Muscle of leg (tissue), 3 donors: ENCODE measurements at regions not wholly inside any gene's neighbourhood (a gene's known extent, or its start where the extent isn't known, plus 50 kb on each side); places are given as distances from the start of the nearest gene placed in this dataset.
"Not testable (repeated sequence)": the region's sequence is repeated elsewhere in the genome, so short reads cannot be mapped to it uniquely, and the experiment has no call there.

Source experiments
- DNase-seq: peaks from one replicate; pipeline ENCODE4 v3.0.0; 2013
- H3K27ac ChIP-seq: one replicate; pipeline ENCODE4 v1.5.1; 2013; ENCODE audit warnings: mild to moderate bottlenecking, low read length, control low read depth
- H3K27me3 ChIP-seq: one replicate; pipeline ENCODE4 v1.6.1; 2013; ENCODE audit warnings: low read length; ENCODE audit not compliant: control insufficient read depth, insufficient read depth
- H3K36me3 ChIP-seq: one replicate; pipeline ENCODE4 v1.6.1; 2013; ENCODE audit warnings: low read length; ENCODE audit not compliant: control insufficient read depth, insufficient read depth
- H3K4me1 ChIP-seq: one replicate; pipeline ENCODE4 v1.6.1; 2013; ENCODE audit warnings: low read length; ENCODE audit not compliant: control insufficient read depth, insufficient read depth
- H3K4me3 ChIP-seq: one replicate; pipeline ENCODE4 v1.5.1; 2013; ENCODE audit warnings: low read length, control low read depth
- H3K9me3 ChIP-seq: replicated peaks from 2 replicates; pipeline ENCODE4 v1.6.1; 2013; ENCODE audit warnings: low read depth, low read length; ENCODE audit not compliant: control insufficient read depth
- WGBS: methylation state at CpG from one replicate; pipeline ENCODE4 v1.1.5; 2013; ENCODE audit warnings: missing lambda C conversion rate; ENCODE audit not compliant: insufficient coverage; 5-methylcytosine and 5-hydroxymethylcytosine counted together

DNA sequence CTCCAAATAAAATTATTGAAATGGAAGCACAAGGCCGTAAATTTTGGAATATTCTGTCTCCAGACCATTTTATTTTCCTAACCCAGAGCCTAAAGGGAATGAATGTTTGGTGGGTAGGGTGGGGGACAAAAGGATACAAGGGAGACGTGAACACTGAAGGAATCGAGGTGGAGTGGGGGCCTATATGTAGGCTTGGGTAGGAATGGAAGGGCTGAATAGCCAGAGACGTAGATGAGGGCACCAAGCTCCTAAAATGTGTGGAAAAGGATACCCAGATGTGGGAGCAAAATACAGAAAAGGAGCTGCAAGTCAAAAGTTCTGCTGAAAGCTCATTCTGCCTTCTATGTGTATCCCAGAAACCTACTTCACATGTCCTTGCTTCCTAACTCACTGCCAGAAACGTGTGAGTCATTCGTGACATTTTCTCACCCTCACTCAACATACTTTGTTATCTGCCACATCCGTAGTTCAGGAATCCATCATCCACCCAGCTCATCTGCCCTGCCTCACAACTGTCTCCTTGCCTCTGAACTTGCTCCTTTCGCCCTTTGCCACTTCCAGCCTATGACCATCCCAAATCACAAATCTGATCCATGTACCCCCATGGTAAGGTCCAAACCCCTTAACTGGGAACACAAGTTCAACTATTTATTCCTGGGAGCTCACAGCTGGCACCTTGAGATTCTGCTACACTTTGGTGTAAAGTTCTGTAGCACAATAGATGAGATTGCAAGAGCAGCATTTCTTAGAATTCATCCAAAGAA lies 84.1 kb upstream of the PRDX6 start:
- H3K9me3 ChIP-seq = no peaks in the 10 kb centered on the region
- no peaks in the 10 kb centered on the region for H3K36me3 ChIP-seq
- 76% methylated on average over 7 of the region's 8 CpGs for WGBS
- no peak overlapping the region for H3K27ac ChIP-seq
- H3K4me1 ChIP-seq = no peaks in the 10 kb centered on the region
- no peaks in the 10 kb centered on the region for H3K27me3 ChIP-seq
- no peak for DNase-seq
- no peak overlapping the region for H3K4me3 ChIP-seq

DNA sequence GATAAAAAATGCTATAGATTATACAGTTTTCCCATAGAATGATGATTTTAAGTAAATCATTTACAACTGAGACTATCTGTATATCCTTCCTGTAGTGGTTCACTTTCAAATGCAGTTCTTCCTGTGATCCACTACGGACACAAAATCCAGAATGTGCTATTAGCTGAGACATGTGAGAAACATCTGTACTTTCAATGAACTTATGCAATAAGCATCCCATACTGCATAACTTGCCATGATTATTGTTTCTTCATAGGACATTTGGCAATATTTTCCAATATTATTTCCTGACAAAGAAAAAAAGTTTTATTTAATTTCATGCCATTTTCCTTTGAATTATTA lies 83.5 kb upstream of the PRDX6 start:
- H3K27ac ChIP-seq = no peak overlapping the region
- peak; percentile 22 for DNase-seq
- H3K4me3 ChIP-seq = no peak overlapping the region
- H3K27me3 ChIP-seq = no peaks in the 10 kb centered on the region
- no peaks in the 10 kb centered on the region for H3K4me1 ChIP-seq
- no peaks in the 10 kb centered on the region for H3K9me3 ChIP-seq
- no CpG with 5 or more reads among the region's 1 CpG for WGBS
- no peaks in the 10 kb centered on the region for H3K36me3 ChIP-seq

DNA sequence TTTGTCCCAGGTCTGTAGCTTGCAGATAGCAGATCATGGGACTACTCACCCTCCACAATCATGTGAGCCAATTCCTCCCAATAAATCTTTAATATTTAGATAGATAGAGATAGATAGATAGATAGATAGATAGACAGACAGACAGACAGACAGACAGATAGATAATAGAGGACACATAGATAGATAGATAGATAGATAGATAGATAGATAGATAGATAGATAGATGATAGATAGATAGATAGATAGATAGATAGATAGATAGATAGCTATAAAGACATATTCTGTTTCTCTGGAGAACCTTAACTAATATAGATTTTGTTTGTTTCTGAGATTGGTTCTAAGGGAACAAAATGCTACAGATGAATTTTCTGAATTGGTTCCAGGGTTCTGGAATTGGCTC lies 82.3 kb upstream of the PRDX6 start:
- H3K27me3 ChIP-seq, H3K4me1 ChIP-seq, H3K27ac ChIP-seq, H3K9me3 ChIP-seq, DNase-seq, H3K36me3 ChIP-seq, H3K4me3 ChIP-seq: not testable (repeated sequence)

DNA sequence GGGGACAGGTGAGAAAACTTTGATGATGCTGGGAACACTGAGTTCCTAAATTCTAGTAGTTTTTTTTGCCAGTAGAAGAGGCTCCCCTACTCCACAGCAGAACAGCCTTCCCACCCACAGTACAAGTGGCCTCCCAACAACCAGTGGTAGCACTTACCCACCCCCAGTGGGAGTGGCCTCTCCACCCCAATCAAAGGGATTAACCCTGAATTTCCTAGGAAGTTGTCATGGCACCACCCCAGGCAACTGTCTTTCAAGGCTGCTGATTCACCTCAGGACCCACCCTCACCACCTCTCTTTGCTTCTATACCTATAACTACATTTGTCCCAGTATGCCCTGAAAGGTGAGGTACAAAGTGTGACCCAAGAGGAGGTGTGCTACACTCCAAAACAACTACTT lies 81.4 kb upstream of the PRDX6 start:
- no peaks in the 10 kb centered on the region for H3K27me3 ChIP-seq

DNA sequence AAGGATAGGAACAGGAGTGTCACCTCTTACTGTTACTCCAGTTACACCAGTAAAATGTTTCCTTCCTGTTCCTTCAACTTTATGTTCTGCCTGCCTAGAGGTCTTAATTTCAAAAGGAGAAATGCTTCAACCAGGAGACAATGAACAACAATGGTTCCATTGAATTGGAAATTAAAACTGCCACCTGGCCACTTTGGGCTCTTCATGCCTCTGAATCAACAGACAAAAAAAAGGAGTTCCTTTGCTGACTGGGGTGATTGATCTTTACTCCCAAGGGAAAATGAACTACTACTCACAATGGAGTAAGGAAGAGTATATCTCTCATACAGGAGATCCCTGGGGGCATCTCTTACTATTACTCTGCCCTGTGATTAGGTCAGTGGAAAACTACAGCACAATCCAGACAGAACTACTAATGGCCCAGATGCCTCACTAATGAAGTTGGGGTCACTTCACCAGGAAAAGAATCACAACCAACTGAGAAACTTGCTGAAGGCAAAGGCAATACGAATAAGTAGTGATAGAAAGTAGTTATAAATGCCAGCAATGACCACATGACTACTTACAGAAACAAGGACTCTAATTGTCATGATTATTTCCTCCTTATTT lies 76.6 kb upstream of the PRDX6 start:
- no peaks in the 10 kb centered on the region for H3K9me3 ChIP-seq
- no peak overlapping the region for H3K4me3 ChIP-seq
- no peaks in the 10 kb centered on the region for H3K27me3 ChIP-seq
- H3K4me1 ChIP-seq = no peaks in the 10 kb centered on the region
- H3K27ac ChIP-seq = no peak overlapping the region
- no peak for DNase-seq
- WGBS = no CpG with 5 or more reads among the region's 1 CpG
- no peaks in the 10 kb centered on the region for H3K36me3 ChIP-seq

More for the DNA sequence above, 81.4 kb upstream of the PRDX6 start:
- H3K36me3 ChIP-seq = no peaks in the 10 kb centered on the region
- H3K4me3 ChIP-seq = no peak overlapping the region
- no peak for DNase-seq
- H3K27ac ChIP-seq = no peak overlapping the region
- no peaks in the 10 kb centered on the region for H3K9me3 ChIP-seq
- H3K4me1 ChIP-seq = no peaks in the 10 kb centered on the region

DNA sequence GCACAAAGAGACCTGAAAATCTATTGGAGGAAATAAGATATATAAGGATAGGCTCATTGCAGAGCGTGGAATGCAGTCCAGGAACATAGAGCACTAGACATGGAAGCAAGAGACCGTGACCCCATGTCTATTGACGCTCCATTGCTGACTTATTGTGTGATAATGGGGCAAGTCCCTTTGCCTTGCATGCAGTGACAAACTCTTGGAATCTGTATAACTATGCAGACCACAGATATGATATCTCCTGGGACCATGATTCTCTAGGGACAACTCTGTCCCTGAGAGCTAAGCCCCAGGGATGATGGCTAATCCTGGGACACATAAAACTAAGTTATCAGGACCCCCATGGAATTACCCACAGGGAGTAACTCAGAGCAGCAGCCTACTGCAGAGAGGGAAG lies 73.1 kb upstream of the PRDX6 start:
- WGBS = 97% methylated on average over 3 of the region's 3 CpGs
- Histone ChIP-seq H3K36me3 (no peaks in the 10 kb centered on the region), H3K27ac (no peak overlapping the region), H3K27me3 (no peaks in the 10 kb centered on the region), H3K4me1 (no peaks in the 10 kb centered on the region), H3K4me3 (no peak overlapping the region), H3K9me3 (no peaks in the 10 kb centered on the region)
- no peak for DNase-seq

DNA sequence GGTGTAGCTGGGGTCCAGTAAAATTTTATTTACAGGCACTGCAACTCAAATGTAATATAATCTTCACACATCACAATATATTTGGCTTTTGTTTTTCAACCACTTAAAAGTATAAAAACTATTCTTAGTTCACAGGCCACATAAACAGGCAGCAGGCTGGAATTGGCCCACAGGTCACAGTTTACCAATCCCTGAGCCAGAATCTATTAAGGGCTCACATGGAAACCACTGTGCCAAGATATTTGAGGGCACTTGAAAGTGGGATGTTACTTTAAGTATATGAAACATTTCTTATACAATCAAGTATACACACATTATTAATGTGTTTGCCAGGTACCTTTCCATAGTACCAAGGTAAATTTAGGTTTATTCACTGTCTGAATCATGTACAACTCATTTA lies 71.9 kb upstream of the PRDX6 start:
- Histone ChIP-seq H3K27me3 (no peaks in the 10 kb centered on the region), H3K27ac (no peak overlapping the region), H3K4me1 (no peaks in the 10 kb centered on the region), H3K9me3 (no peaks in the 10 kb centered on the region), H3K4me3 (no peak overlapping the region), H3K36me3 (no peaks in the 10 kb centered on the region)
- no peak for DNase-seq

DNA sequence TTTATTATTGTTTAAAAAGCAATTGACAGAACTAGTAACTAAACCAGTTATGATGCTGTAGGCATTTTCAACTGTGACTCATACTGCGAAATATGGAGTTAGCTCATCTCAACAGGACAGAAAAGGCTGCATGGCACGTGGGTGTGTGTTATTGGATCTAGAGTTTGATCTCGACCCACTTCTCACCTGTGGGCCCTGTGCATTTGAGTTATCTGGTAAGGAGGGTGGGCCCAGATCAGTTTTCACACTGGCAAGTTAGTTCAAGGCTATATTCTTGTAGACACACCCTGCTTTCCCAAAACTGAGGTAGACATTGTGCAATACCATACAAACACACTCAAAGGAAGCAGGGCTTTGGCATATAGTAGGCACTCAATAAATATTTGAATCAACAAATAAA lies 71.3 kb upstream of the PRDX6 start:
- no peaks in the 10 kb centered on the region for H3K27me3 ChIP-seq
- H3K36me3 ChIP-seq = peaks cover 5% of the 10 kb centered on the region
- H3K27ac ChIP-seq = no peak overlapping the region
- no peak for DNase-seq
- WGBS = 92% methylated on average over 2 of the region's 3 CpGs
- no peak overlapping the region for H3K4me3 ChIP-seq
- no peaks in the 10 kb centered on the region for H3K9me3 ChIP-seq
- no peaks in the 10 kb centered on the region for H3K4me1 ChIP-seq

DNA sequence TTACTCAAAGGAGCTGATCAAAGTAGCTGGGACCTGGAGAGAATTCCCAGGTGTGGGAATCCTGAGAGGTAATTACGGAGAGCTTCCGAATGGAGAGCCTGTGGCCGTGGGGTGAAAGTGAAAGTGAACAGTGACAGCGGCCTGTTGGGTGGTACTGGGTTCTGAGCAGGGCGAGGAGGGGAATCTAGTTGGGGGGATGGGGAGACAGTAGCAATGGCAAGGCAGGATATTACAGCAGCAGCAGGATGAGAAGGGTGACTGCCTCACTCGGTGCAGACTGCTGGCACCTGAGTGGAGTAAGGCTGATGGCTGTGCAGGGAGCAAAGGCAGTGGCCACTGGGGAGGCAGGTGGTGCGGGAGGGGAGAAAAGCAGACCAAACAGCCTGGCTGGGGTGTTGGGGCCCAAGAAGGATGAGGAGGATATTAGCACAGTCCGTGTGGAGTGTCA lies 70.3 kb upstream of the PRDX6 start:
- H3K27ac ChIP-seq = no peak overlapping the region

DNA sequence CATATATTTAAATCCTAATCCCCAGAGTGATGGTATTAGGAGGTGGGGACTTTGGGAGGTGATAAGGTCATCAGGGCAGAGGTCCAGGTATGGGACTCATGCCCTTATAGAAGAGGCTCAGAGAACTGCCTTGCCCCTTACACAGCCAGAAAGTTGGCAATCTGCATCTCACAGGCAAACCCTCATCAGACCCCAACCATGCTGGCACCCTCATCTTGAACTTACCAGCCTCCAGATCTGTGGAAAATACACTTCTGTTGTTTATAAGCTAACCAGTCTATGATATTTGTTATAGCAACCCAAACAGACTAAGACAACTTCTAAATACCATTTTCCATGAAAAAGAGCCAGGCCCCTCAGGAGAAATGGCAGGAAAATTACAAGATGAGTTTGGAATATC lies 69.3 kb upstream of the PRDX6 start:
- H3K36me3 ChIP-seq = peaks cover 6% of the 10 kb centered on the region
- no peaks in the 10 kb centered on the region for H3K4me1 ChIP-seq
- H3K9me3 ChIP-seq = no peaks in the 10 kb centered on the region
- DNase-seq = no peak
- no peak overlapping the region for H3K27ac ChIP-seq
- no peaks in the 10 kb centered on the region for H3K27me3 ChIP-seq
- H3K4me3 ChIP-seq = no peak overlapping the region

More for the DNA sequence above, 70.3 kb upstream of the PRDX6 start:
- H3K9me3 ChIP-seq = no peaks in the 10 kb centered on the region
- no peaks in the 10 kb centered on the region for H3K27me3 ChIP-seq
- DNase-seq = no peak
- peaks cover 6% of the 10 kb centered on the region for H3K36me3 ChIP-seq
- 68% methylated on average over 7 of the region's 8 CpGs for WGBS
- H3K4me3 ChIP-seq = no peak overlapping the region
- H3K4me1 ChIP-seq = no peaks in the 10 kb centered on the region

DNA sequence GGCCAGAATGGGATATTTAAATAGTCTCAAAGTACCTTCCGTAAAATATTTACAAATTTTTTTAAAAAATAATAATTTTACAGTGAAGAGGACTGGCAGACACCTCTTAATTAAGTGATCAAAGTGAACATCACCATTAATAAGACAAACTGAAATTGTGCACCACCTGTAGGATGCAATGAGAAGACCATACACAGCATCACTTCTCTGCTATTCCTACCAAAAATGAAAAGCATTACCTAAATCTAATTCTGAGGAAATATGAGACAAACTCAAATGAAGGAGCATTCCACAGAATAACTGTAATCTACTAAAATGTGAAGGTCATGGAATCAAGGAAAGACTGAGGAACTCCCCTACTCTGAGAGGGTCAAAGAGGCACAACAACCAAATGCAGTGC lies 68.2 kb upstream of the PRDX6 start:
- no peak for DNase-seq
- peaks cover 8% of the 10 kb centered on the region for H3K36me3 ChIP-seq
- H3K4me1 ChIP-seq = peaks cover under 1% of the 10 kb centered on the region
- no peak overlapping the region for H3K27ac ChIP-seq
- H3K9me3 ChIP-seq = no peaks in the 10 kb centered on the region
- H3K4me3 ChIP-seq = no peak overlapping the region
- no peaks in the 10 kb centered on the region for H3K27me3 ChIP-seq
- no CpG with 5 or more reads among the region's 1 CpG for WGBS
